Spleen (tissue), 7 donors: ENCODE measurements at regions not wholly inside any gene's neighbourhood (a gene's known extent, or its start where the extent isn't known, plus 50 kb on each side); places are given as distances from the start of the nearest gene placed in this dataset.

Experiments
- CTCF ChIP-seq, 11 experiments: fragments of 200-600 bp in 7 of 11; fragments of 450-650 bp in 4 of 11; sonication (generic) in 4 of 11; IDR thresholded peaks in 8 of 11; conservative IDR thresholded peaks in 3 of 11; 1 replicate in 7 of 11; 2 replicates in 4 of 11; pipeline versions ENCODE4 v1.4.0 to v1.8.0; 2016 to 2021; ENCODE audit warnings: antibody characterized with exemption in 11 of 11, inconsistent platforms in 4 of 11, mild to moderate bottlenecking in 1 of 11
- POLR2A ChIP-seq, 3 donors: fragments of 450-650 bp; IDR thresholded peaks; one replicate each; pipeline ENCODE4 v1.5.1; 2017; ENCODE audit warnings: antibody characterized with exemption in 3 of 3, mild to moderate bottlenecking in 1 of 3
- POLR2AphosphoS5 ChIP-seq, 3 donors: sonication (generic); formaldehyde crosslinking; IDR thresholded peaks; one replicate each; pipeline ENCODE4 v1.5.1; 2017; ENCODE audit warnings: antibody characterized with exemption in 3 of 3
- donor health status: DM: no; HTN: no; CAD: no; lungs with moderate emphysema.
- donor health status: DM: no; HTN: no; CAD: no.
- donor health status: DM: no; HTN: no; CAD: no.

DNA sequence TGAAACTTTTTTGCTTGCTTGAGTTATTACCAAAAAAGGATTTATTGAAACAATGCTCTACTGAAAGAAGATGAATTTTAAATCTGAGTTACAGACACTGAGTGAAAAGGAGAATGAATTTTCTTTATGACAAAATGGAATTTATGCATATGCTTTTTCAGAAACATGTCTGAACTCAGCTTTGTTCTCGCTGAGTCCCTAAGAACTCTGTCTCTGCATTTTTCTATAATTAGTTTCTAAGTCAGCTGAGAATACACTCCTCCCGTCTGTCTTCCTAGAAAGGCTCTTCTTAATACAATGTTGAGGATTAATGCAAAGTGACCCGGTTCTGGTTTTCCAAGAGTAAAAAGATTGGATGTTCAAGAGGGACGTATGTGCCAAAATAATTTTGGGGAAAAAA lies 463.5 kb downstream of the NKX6-1 start:
- TF ChIP-seq POLR2A (IDR thresholded peaks at IDR 0.05), result no peak
- TF ChIP-seq CTCF (IDR thresholded peaks at IDR 0.05 in 8 of 11, conservative IDR thresholded peaks at IDR 0.05 in 3 of 11), result no peak
- TF ChIP-seq POLR2AphosphoS5 (IDR thresholded peaks at IDR 0.05), result no peak
